ENCODE measurements at regions not wholly inside any gene's neighbourhood (a gene's known extent, or its start where the extent isn't known, plus 50 kb on each side); places are given as distances from the start of the nearest gene placed in this dataset.

DNA sequence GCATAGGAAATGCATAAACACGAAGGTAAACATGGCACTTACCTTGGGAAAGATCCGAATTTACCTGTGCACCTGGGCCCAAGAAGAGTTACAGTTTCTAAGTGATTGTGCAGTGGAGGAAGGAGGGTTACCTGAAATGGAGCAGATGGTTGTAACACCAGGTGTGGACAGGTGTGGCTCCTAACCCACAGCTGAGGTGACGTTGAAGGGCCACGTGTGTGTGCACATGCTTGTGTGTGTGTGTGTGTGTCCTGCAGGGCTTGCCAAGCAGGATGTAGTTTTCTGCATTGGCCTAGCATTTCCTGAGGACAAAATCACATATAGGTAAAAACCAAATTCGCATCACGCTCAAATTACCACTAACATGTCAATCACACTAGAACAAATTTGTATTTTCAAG lies 240.8 kb downstream of the ANKRD60 start:
- DNase-seq (ENCODE audit: low read depth, low spot score) (no peak), FAIRE-seq (no peak)
- ChIA-PET POLR2A (no interaction called here), CTCF (no interaction called here)
- Histone ChIP-seq H3K9me1 (replicated peaks; ENCODE audit: control insufficient read depth, extremely low read depth, insufficient read depth, low read length) (no peaks in the 10 kb centered on the region), H3K4me2 (ENCODE audit: insufficient read depth, low read length) (no peak overlapping the region), H3K27ac (ENCODE audit: insufficient read depth, low read depth, low read length) (no peak overlapping the region), H3K27me3 (ENCODE audit: control insufficient read depth in 2 of 2, insufficient read depth in 2 of 2, low read length in 2 of 2) (peaks cover 2 to 4% of the 10 kb centered on the region in 2 experiments), H3K36me3 (ENCODE audit: control insufficient read depth in 2 of 2, extremely low read depth in 1 of 2, insufficient read depth in 2 of 2, low read length in 2 of 2) (no peaks in the 10 kb centered on the region), H2AFZ (ENCODE audit: low read depth, low read length) (no peak overlapping the region), H3K79me2 (ENCODE audit: control insufficient read depth, insufficient read depth, low read length) (no peaks in the 10 kb centered on the region), H3K9me3 (replicated peaks; ENCODE audit: control insufficient read depth, insufficient read depth, low read length) (no peaks in the 10 kb centered on the region), H3K9ac (replicated peaks; ENCODE audit: extremely low read depth, insufficient read depth, low read length) (no peak overlapping the region), H3K4me1 (ENCODE audit: control insufficient read depth, extremely low read depth, insufficient read depth, low read length) (no peaks in the 10 kb centered on the region), H4K20me1 (replicated peaks; ENCODE audit: control insufficient read depth, extremely low read depth, insufficient read depth, low read length) (no peaks in the 10 kb centered on the region), H3K4me3 (replicated peaks in 1 of 3; ENCODE audit: insufficient read depth in 1 of 3, low read depth in 1 of 3, low read length in 3 of 3) (no peak overlapping the region)
- BruUV-seq (replicated peaks): no TSS peak
- intact Hi-C loops (cut with micrococcal nuclease) (no loop called here), dilution Hi-C loops (cut with MboI; ENCODE audit: extremely low pct_ligation_motif_present, low sequenced_read_pairs) (no loop called here)
- no peak for TF ChIP-seq FOS (IDR thresholded peaks at IDR 0.05; ENCODE audit: borderline replicate concordance, insufficient read depth, low read length)
- TF ChIP-seq EZH2 (IDR thresholded peaks at IDR 0.05; ENCODE audit: borderline replicate concordance, low read depth, low read length, severe bottlenecking): no peak
- TF ChIP-seq, protein P1, sequence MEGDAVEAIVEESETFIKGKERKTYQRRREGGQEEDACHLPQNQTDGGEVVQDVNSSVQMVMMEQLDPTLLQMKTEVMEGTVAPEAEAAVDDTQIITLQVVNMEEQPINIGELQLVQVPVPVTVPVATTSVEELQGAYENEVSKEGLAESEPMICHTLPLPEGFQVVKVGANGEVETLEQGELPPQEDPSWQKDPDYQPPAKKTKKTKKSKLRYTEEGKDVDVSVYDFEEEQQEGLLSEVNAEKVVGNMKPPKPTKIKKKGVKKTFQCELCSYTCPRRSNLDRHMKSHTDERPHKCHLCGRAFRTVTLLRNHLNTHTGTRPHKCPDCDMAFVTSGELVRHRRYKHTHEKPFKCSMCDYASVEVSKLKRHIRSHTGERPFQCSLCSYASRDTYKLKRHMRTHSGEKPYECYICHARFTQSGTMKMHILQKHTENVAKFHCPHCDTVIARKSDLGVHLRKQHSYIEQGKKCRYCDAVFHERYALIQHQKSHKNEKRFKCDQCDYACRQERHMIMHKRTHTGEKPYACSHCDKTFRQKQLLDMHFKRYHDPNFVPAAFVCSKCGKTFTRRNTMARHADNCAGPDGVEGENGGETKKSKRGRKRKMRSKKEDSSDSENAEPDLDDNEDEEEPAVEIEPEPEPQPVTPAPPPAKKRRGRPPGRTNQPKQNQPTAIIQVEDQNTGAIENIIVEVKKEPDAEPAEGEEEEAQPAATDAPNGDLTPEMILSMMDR (IDR thresholded peaks at IDR 0.05; ENCODE audit: extremely low read depth in 1 of 2, insufficient read depth in 1 of 2, low read depth in 1 of 2, low read length in 2 of 2): no peak
- TF ChIP-seq POLR2AphosphoS5 (IDR thresholded peaks at IDR 0.05; ENCODE audit: insufficient read depth, low read depth, low read length): no peak
- TF ChIP-seq MAX (IDR thresholded peaks at IDR 0.05; ENCODE audit: insufficient read depth, insufficient read length): no peak
- no peak for TF ChIP-seq JUN (IDR thresholded peaks at IDR 0.05; ENCODE audit: borderline replicate concordance, insufficient read depth, insufficient read length, low read depth)
- TF ChIP-seq GATA2 (IDR thresholded peaks at IDR 0.05; ENCODE audit: insufficient read depth, insufficient read length, low read depth, low read length): no peak
